Esophagus (tissue), 2 donors: ENCODE measurements at regions not wholly inside any gene's neighbourhood (a gene's known extent, or its start where the extent isn't known, plus 50 kb on each side); places are given as distances from the start of the nearest gene placed in this dataset.

Experiments used
- H3K27ac ChIP-seq, 2 donors: one replicate each; pipeline ENCODE4 v1.5.1; 2013; ENCODE audit warnings: low read depth in 2 of 2, mild to moderate bottlenecking in 2 of 2, inconsistent platforms in 1 of 2, low read length in 1 of 2, moderate library complexity in 1 of 2
- H3K27me3 ChIP-seq, 2 donors: one replicate each; pipeline ENCODE4 v1.6.1; 2013; ENCODE audit warnings: low read length in 2 of 2, control low read depth in 1 of 2, mild to moderate bottlenecking in 1 of 2; ENCODE audit not compliant: insufficient read depth in 2 of 2, control insufficient read depth in 1 of 2
- H3K36me3 ChIP-seq, 2 donors: one replicate each; pipeline ENCODE4 v1.6.1; 2013; ENCODE audit warnings: low read length in 1 of 2; ENCODE audit not compliant: control insufficient read depth in 2 of 2, insufficient read depth in 2 of 2
- H3K4me1 ChIP-seq, 2 donors: one replicate each; pipeline ENCODE4 v1.6.1; 2013; ENCODE audit warnings: low read length in 1 of 2; ENCODE audit not compliant: control insufficient read depth in 2 of 2, insufficient read depth in 2 of 2
- H3K4me3 ChIP-seq, 2 donors: one replicate each; pipeline ENCODE4 v1.5.1; 2013; ENCODE audit warnings: low read length in 2 of 2, mild to moderate bottlenecking in 2 of 2, low read depth in 1 of 2, moderate library complexity in 1 of 2
- H3K9me3 ChIP-seq, 2 donors: one replicate each; pipeline ENCODE4 v1.6.1; 2013; ENCODE audit warnings: mild to moderate bottlenecking in 2 of 2, low read depth in 1 of 2, low read length in 1 of 2, moderate library complexity in 1 of 2; ENCODE audit not compliant: control insufficient read depth in 2 of 2, insufficient read depth in 1 of 2
- WGBS, 2 donors: extraction: QIAGEN DNeasy Blood & Tissue Kit; methylation state at CpG; one replicate each; pipeline ENCODE4 v1.1.7; 2013; 5-methylcytosine and 5-hydroxymethylcytosine counted together
- donor health status: healthy with polysubstance abuse.
- donor health status: Bipolar disorder and iron deficiency.

DNA sequence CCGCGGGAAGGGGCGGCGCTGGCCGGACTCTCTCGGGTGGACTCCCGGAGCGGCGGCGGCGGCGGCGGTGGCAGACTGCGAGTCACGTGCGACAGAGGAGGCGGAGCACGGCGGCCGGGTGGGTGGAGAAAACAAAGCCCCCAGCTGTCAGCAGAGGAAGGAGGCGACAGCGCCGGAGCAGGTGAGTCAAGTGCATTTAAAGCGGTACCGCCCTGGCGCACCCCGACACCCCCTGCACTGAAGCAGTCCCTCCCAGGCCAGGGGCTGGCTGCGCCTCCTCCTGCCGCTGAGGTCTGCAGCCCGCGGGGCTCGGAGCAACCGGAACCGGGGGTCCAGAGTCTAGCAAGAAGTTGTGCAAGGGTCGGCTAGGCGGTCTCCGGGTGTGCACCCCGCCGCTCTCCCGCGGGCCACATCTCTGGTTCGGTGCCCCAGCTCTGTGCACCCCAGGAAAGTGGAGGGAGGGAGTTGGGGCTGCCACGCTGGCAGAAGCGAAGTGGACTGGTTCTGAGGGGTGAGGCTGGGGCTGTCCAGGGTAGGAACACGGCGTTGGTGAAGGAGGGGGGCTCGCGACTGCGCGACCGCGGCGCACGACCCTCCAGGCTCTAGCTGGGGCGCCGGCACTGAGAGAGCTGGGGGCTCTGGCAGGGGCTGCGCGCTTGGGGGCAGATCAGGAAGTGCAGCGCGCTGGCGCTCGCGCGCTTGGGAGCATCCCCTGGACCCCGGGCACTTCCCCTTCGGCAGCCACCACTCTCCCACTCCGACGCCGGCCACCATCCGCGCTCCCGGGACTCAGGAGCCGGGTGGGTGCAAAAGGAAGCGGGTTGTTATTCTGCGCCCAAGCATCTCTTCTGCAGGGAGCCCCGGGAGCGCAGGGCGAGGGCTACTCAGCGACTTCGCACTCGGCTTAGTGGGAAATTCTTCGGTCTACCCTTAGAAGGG lies 64.0 kb upstream of the MAPRE2 start:
- H3K4me1 ChIP-seq: peaks cover 2 to 7% of the 10 kb centered on the region in 2 donors
- H3K27me3 ChIP-seq: peaks cover 2 to 7% of the 10 kb centered on the region in 2 donors
- no peaks in the 10 kb centered on the region for H3K36me3 ChIP-seq
- WGBS, 2 donors: 1% methylated on average over 82 of the region's 82 CpGs
- peak overlapping the region; percentile 64 to 66 for H3K4me3 ChIP-seq
- H3K9me3 ChIP-seq: no peaks in the 10 kb centered on the region
- H3K27ac ChIP-seq: no peak overlapping the region

DNA sequence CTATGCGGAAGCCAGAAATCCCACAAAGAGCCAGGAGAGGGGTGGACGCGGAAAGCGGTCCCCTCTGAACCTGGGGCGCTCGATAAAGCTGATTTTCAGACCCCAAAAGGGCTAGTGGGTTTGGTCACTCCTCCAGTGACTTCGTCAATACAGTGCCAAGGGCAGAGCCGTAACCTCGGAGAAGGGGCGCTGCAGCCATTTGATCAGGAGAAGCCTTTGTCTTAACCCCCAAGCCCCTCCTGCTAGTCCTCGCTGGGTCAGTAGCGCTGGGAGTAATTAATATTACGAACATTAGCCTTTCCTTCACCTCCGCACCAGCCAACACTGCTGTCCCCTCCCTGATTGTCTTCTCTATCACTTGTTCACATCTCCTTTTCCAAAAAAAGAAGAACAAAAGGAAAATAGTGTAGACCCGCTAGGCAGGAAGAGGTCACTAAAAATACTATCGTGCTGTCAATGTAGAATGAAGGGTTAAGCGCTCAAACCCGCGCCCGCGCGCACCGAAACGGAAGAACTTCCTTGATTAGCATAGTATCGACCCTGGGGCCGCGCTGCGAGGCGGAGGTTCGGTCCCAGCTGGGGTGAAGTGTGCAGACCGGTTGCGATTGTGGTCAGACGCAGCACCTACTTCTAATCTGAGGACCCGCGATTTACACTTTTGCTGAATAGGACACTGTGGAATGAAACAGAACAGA lies 63.2 kb upstream of the MAPRE2 start:
- H3K4me1 ChIP-seq: peaks cover 2 to 7% of the 10 kb centered on the region in 2 donors
- H3K4me3 ChIP-seq: peak overlapping the region; percentile 64 to 66
- no peaks in the 10 kb centered on the region for H3K9me3 ChIP-seq
- no peaks in the 10 kb centered on the region for H3K36me3 ChIP-seq
- WGBS, 2 donors: 0 to 1% methylated on average over 35 of the region's 35 CpGs
- peaks cover 2 to 5% of the 10 kb centered on the region in 2 donors for H3K27me3 ChIP-seq
- H3K27ac ChIP-seq: peak overlapping the region in 1 of 2 donors; percentile 42

DNA sequence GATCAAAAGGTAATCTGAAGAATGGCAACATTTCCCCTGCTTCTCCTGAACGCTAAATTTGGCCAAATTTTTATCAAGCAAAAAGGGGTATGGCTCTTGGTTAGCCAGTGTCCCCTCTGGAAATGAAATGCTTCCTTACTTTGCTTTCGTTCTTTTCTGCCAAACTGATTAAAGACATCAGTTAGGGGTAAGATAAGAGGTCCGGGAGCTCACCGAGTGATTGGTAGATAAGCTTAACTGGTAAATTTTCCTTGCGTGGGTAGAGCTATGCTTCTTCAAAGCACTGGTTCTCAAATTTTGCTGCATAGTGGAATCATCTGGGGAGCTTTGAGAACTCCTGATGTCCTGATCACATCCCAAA lies 62.7 kb upstream of the MAPRE2 start:
- Histone ChIP-seq H3K36me3 (no peaks in the 10 kb centered on the region), H3K27me3 (peaks cover 2 to 4% of the 10 kb centered on the region in 2 donors), H3K9me3 (no peaks in the 10 kb centered on the region), H3K27ac (peak overlapping the region; percentile 42 to 82), H3K4me1 (peaks cover 2 to 7% of the 10 kb centered on the region in 2 donors), H3K4me3 (peak overlapping the region; percentile 64 to 66)
- WGBS, 2 donors: 0% methylated on average over 5 of the region's 5 CpGs

DNA sequence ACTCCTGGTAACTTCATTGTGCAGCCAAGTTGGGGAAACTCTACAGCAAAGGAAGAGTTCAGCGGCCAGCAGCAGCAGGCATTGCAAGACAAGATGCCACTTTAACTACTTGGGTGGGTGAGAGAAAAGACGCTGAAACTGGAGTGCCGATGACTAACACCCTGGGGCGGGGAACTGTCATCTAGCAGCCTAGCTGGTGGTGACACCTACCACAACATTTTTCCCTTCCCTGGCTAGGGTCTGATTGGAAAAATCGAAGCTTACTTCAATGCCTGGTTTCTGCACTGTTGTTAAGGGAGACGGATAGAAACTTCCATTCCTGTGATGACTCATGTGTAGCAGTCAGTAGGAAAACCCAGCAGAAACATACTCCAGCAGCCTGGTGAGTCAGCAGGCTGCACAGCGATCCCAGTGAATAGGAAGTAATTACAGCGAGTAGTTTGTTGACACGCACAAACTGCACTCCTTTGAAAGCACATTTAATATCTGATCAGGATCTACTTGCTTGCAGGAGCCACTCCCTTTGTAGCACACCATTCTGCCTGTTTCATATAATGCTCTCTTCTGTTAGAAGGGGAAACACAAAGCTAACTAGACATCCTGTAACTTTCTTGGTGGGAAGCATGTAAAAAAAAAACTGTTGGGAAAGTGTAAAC lies 62.1 kb upstream of the MAPRE2 start:
- H3K4me3 ChIP-seq: peak overlapping the region in 1 of 2 donors; percentile 64
- peak overlapping the region; percentile 46 to 82 for H3K27ac ChIP-seq
- WGBS, 2 donors: 0 to 1% methylated on average over 9 of the region's 9 CpGs
- no peaks in the 10 kb centered on the region for H3K36me3 ChIP-seq
- H3K9me3 ChIP-seq: no peaks in the 10 kb centered on the region
- H3K4me1 ChIP-seq: peaks cover 2 to 7% of the 10 kb centered on the region in 2 donors
- peaks cover 2 to 4% of the 10 kb centered on the region in 2 donors for H3K27me3 ChIP-seq

DNA sequence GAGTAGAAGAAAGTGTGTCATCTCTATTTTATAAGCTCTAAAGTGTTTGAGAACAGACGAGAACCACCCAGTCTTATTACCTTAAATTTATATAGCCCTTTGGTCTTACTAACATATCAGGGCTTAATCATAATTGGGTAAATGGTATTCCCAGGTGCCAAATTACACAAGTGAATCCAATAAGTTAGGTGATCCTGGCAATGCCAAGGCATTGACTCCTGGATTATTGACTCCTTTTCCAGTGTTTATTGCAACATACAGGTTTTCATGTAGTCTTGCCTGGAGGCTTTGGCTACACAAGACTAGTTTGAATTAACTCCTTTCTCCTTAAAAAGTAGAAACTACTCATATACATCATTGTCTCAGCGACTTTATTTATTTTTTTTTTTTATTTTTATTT lies 59.7 kb upstream of the MAPRE2 start:
- no peaks in the 10 kb centered on the region for H3K36me3 ChIP-seq
- H3K4me1 ChIP-seq: peaks cover 2 to 7% of the 10 kb centered on the region in 2 donors
- peaks cover 2 to 4% of the 10 kb centered on the region in 2 donors for H3K27me3 ChIP-seq
- H3K4me3 ChIP-seq: no peak overlapping the region
- no peak overlapping the region for H3K27ac ChIP-seq
- 66 to 71% methylated on average over 2 of the region's 2 CpGs for WGBS, 2 donors
- H3K9me3 ChIP-seq: no peaks in the 10 kb centered on the region

DNA sequence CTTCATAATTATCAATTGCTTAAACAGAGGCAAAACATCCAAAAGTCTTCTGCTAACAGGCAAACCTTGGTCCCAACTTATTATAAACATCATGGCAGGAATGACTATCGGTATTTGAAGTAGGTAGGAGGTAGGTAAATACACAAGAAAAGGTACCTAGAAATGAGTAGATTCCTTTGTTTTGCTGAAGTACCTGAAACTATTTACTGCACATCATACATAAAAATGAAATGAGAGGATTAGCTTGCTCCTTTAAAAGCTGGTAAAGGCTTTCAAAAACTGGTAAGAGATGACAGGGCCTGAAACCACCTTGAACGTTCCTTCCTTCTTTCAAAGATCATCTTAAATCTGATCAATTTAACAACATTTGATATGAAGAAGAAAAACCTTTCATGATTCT lies 55.2 kb upstream of the MAPRE2 start:
- no peak overlapping the region for H3K27ac ChIP-seq
- H3K4me3 ChIP-seq: no peak overlapping the region
- no peaks in the 10 kb centered on the region for H3K4me1 ChIP-seq
- no peaks in the 10 kb centered on the region for H3K9me3 ChIP-seq
- WGBS, 2 donors: 83 to 94% methylated on average over 2 of the region's 2 CpGs
- no peaks in the 10 kb centered on the region for H3K36me3 ChIP-seq
- H3K27me3 ChIP-seq: no peaks in the 10 kb centered on the region

GRCh38 chr18:34990597-34990996 lies 50.6 kb upstream of the MAPRE2 start:
- no peak overlapping the region for H3K4me3 ChIP-seq
- H3K4me1 ChIP-seq: no peaks in the 10 kb centered on the region
- no peak overlapping the region for H3K27ac ChIP-seq
- no peaks in the 10 kb centered on the region for H3K9me3 ChIP-seq
- peaks cover 0 to 2% of the 10 kb centered on the region in 2 donors for H3K27me3 ChIP-seq
- no peaks in the 10 kb centered on the region for H3K36me3 ChIP-seq
- WGBS, 2 donors: 30 to 50% methylated on average over 4 of the region's 4 CpGs

DNA sequence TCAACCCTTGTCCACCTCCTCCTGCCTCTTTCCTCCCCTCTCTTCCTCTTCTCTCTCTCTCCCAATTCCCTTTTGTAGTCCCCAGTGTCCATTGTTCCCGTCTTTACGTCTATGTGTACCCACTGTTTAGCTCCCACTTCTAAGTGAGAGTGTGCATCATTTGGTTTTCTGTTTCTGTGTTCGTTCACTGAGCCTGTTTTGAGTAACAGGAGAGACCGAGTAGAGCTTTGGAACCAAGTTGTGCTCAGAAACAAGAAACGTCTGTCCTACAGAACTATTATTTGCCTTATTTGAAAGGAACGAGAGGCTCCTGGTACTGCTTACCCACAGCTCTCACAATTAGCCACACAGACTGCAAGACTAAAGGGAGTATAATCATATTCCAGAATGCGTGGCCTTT lies 50.1 kb upstream of the MAPRE2 start:
- no peak overlapping the region for H3K27ac ChIP-seq
- no peaks in the 10 kb centered on the region for H3K36me3 ChIP-seq
- H3K4me3 ChIP-seq: no peak overlapping the region
- WGBS, 2 donors: 86 to 90% methylated on average over 7 of the region's 7 CpGs
- H3K27me3 ChIP-seq: peaks cover 0 to 2% of the 10 kb centered on the region in 2 donors
- no peaks in the 10 kb centered on the region for H3K4me1 ChIP-seq
- H3K9me3 ChIP-seq: no peaks in the 10 kb centered on the region
